ENCODE measurements at regions not wholly inside any gene's neighbourhood (a gene's known extent, or its start where the extent isn't known, plus 50 kb on each side); places are given as distances from the start of the nearest gene placed in this dataset.
A peak's percentile ranks its signal among the peaks of the same experiment; 100 is the strongest.

DNA sequence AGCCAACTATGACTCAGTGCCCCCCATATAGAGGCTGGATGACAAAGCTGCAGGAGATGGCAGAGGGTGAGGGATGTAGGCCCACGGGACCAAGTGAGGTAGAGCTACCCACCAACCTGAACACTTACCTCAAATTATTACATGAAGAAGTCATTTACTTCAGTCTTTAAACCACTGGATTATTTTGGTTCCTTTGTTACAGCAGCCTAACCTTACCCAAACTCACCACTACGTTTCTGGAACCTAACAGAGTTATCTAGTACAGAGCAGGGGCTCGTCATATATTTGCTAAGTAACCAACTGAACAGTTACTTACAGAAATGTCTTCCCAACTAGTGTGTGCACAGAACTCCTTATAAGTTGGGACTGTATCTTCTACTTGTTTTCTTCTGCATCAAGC, 85.2 kb upstream of the IGF1 start:
- peak overlapping the region; percentile 59 for H2BK20ac ChIP-seq (ENCODE audit: low read depth, low read length)
- peaks cover 3% of the 10 kb centered on the region; the same call in 1 of the 2 replicates for H3K9me1 ChIP-seq (ENCODE audit: insufficient read depth, low read length)
- H2BK15ac ChIP-seq (ENCODE audit: low read depth, low read length) = 0 out of 3 replicates have a peak overlapping the region, but pooled peaks have one; percentile 36
- POLR2A ChIA-PET (ENCODE audit: unreplicated experiment) = no interaction called here
- no peak overlapping the region for H4K5ac ChIP-seq (ENCODE audit: low read depth, low read length)
- H2AK9ac ChIP-seq (replicated peaks; ENCODE audit: low read depth, low read length, poor library complexity) = no peak overlapping the region
- H3K4ac ChIP-seq (ENCODE audit: low read depth, low read length) = 0 out of 2 replicates have a peak overlapping the region, but pooled peaks have one; percentile 51
- no peak overlapping the region for H2BK5ac ChIP-seq (ENCODE audit: low read depth, low read length, poor library complexity, severe bottlenecking)
- H3K27me3 ChIP-seq (ENCODE audit: control insufficient read depth, insufficient read depth, low read length) = no peaks in the 10 kb centered on the region
- CTCF ChIA-PET = no interaction called here
- no peaks in the 10 kb centered on the region for H3K79me1 ChIP-seq (ENCODE audit: low read depth in 1 of 2, low read length in 2 of 2)
- H3K9ac ChIP-seq (ENCODE audit: low read depth, low read length) = no peak overlapping the region
- no peak overlapping the region for H3K4me2 ChIP-seq (ENCODE audit: low read depth, low read length)
- in situ Hi-C loops (cut with MboI; ENCODE audit: low sequenced_read_pairs) = no loop called here
- H3K56ac ChIP-seq (ENCODE audit: extremely low read depth, insufficient read depth, low read length) = no peak overlapping the region
- H3K14ac ChIP-seq (replicated peaks; ENCODE audit: low read depth, low read length) = no peak overlapping the region
- H4K91ac ChIP-seq (ENCODE audit: insufficient read depth, low read depth, low read length) = peak overlapping the region; percentile 23; the same call in 1 of the 2 replicates
- no peak overlapping the region for H3K27ac ChIP-seq (ENCODE audit: insufficient read depth, low read length)
- H4K20me1 ChIP-seq (ENCODE audit: insufficient read depth, low read length) = no peaks in the 10 kb centered on the region
- H3K23ac ChIP-seq (ENCODE audit: low read depth, low read length) = no peak overlapping the region
- peak overlapping the region; percentile 78 for H2BK120ac ChIP-seq (ENCODE audit: low read depth, low read length)
- H2AFZ ChIP-seq (replicated peaks; ENCODE audit: low read length, poor library complexity) = no peak overlapping the region
- H3K4me3 ChIP-seq (ENCODE audit: insufficient read depth, low read depth, low read length) = no peak overlapping the region
- no peak overlapping the region for H3K18ac ChIP-seq (ENCODE audit: low read depth, low read length)
- WGBS, 2 experiments (ENCODE audit: extremely low coverage in 2 of 2, insufficient read length in 1 of 2) = no CpG with 5 or more reads among the region's 3 CpGs
- intact Hi-C loops (cut with micrococcal nuclease) = loop anchor here (5.0 kb wide), 1 partner anchor 67 kb away; no protein-coding TSS in a partner anchor
- dilution Hi-C loops (cut with HindIII; ENCODE audit: low sequenced_read_pairs, unreplicated experiment) = no loop called here
- peaks cover 15% of the 10 kb centered on the region for H3K4me1 ChIP-seq (ENCODE audit: control insufficient read depth, insufficient read depth, low read length)
- no peak overlapping the region for H2AK5ac ChIP-seq (ENCODE audit: low read depth, low read length)
- ATAC-seq (ENCODE audit: low read depth) (no peak), DNase-seq (no peak)
- H3K9me3 ChIP-seq (ENCODE audit: control insufficient read depth, insufficient read depth, low read length) = peaks cover 3% of the 10 kb centered on the region; the same call in 1 of the 2 replicates
- TF ChIP-seq POLR2A (IDR thresholded peaks at IDR 0.05; ENCODE audit: low read depth, low read length) = no peak
- no peak for TF ChIP-seq BHLHE40 (IDR thresholded peaks at IDR 0.05; ENCODE audit: low read depth, low read length)
- no peak for TF ChIP-seq MXI1 (IDR thresholded peaks at IDR 0.05; ENCODE audit: borderline replicate concordance, low read depth, low read length)
- no peak for TF ChIP-seq RFX5 (IDR thresholded peaks at IDR 0.05; ENCODE audit: low read depth, low read length)
- TF ChIP-seq, protein P1, sequence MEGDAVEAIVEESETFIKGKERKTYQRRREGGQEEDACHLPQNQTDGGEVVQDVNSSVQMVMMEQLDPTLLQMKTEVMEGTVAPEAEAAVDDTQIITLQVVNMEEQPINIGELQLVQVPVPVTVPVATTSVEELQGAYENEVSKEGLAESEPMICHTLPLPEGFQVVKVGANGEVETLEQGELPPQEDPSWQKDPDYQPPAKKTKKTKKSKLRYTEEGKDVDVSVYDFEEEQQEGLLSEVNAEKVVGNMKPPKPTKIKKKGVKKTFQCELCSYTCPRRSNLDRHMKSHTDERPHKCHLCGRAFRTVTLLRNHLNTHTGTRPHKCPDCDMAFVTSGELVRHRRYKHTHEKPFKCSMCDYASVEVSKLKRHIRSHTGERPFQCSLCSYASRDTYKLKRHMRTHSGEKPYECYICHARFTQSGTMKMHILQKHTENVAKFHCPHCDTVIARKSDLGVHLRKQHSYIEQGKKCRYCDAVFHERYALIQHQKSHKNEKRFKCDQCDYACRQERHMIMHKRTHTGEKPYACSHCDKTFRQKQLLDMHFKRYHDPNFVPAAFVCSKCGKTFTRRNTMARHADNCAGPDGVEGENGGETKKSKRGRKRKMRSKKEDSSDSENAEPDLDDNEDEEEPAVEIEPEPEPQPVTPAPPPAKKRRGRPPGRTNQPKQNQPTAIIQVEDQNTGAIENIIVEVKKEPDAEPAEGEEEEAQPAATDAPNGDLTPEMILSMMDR (conservative IDR thresholded peaks at IDR 0.05; ENCODE audit: low read depth, low read length) = no peak
- no peak for TF ChIP-seq SMC3 (IDR thresholded peaks at IDR 0.05; ENCODE audit: low read depth, low read length)
- TF ChIP-seq FOS (IDR thresholded peaks at IDR 0.05; ENCODE audit: low read depth, low read length) = no peak
- no peak for TF ChIP-seq RCOR1 (IDR thresholded peaks at IDR 0.05; ENCODE audit: insufficient replicate concordance, low read length)
- TF ChIP-seq, protein P2, sequence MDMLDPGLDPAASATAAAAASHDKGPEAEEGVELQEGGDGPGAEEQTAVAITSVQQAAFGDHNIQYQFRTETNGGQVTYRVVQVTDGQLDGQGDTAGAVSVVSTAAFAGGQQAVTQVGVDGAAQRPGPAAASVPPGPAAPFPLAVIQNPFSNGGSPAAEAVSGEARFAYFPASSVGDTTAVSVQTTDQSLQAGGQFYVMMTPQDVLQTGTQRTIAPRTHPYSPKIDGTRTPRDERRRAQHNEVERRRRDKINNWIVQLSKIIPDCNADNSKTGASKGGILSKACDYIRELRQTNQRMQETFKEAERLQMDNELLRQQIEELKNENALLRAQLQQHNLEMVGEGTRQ (IDR thresholded peaks at IDR 0.05; ENCODE audit: low read depth, low read length) = no peak
- TF ChIP-seq, protein P3, sequence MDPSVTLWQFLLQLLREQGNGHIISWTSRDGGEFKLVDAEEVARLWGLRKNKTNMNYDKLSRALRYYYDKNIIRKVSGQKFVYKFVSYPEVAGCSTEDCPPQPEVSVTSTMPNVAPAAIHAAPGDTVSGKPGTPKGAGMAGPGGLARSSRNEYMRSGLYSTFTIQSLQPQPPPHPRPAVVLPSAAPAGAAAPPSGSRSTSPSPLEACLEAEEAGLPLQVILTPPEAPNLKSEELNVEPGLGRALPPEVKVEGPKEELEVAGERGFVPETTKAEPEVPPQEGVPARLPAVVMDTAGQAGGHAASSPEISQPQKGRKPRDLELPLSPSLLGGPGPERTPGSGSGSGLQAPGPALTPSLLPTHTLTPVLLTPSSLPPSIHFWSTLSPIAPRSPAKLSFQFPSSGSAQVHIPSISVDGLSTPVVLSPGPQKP (IDR thresholded peaks at IDR 0.05; ENCODE audit: borderline replicate concordance, low read depth, low read length) = no peak
- no peak for TF ChIP-seq MAFK (IDR thresholded peaks at IDR 0.05; ENCODE audit: low read depth, low read length)
- TF ChIP-seq CEBPB (IDR thresholded peaks at IDR 0.05; ENCODE audit: low read depth, low read length) = no peak
- TF ChIP-seq MAZ (IDR thresholded peaks at IDR 0.05; ENCODE audit: borderline replicate concordance, low read depth, low read length) = no peak
- TF ChIP-seq RAD21 (IDR thresholded peaks at IDR 0.05; ENCODE audit: low read length) = no peak
- H3K36me3 ChIP-seq (ENCODE audit: control insufficient read depth, insufficient read depth, low read length) = no peaks in the 10 kb centered on the region
- BruUV-seq (replicated peaks) = no TSS peak
- H4K8ac ChIP-seq (ENCODE audit: low read depth in 2 of 2, low read length in 2 of 2) = no peak overlapping the region
